Keratinocyte (primary cell): ENCODE measurements at regions not wholly inside any gene's neighbourhood (a gene's known extent, or its start where the extent isn't known, plus 50 kb on each side); places are given as distances from the start of the nearest gene placed in this dataset.

Experiments used
- DNase-seq: peaks from one replicate; pipeline ENCODE4 v3.0.0-alpha.2; 2011; ENCODE audit warnings: low read depth, missing footprints, low spot score
- FAIRE-seq: peaks from 2 replicates; lab custom pipeline; 2011; peaks lifted over from hg19 to GRCh38; lab: Jason Lieb, UNC
- H2AFZ ChIP-seq: 2 replicates; pipeline ENCODE4 v1.6.0; 2012; ENCODE audit warnings: low read length, control low read depth, inconsistent platforms; ENCODE audit not compliant: control insufficient read depth
- H3K27ac ChIP-seq: 2 replicates; pipeline ENCODE4 v1.5.1; 2011; ENCODE audit warnings: low read length; ENCODE audit not compliant: control insufficient read depth, insufficient read depth
- H3K27me3 ChIP-seq: 3 replicates; pipeline ENCODE4 v1.6.0; 2011; ENCODE audit warnings: low read length; ENCODE audit not compliant: control insufficient read depth, insufficient read depth; ENCODE audit errors: extremely low read depth
- H3K36me3 ChIP-seq, 2 experiments: 2 replicates in 1 of 2; 3 replicates in 1 of 2; pipeline ENCODE4 v1.5.1; 2011; ENCODE audit warnings: low read length in 2 of 2, mild to moderate bottlenecking in 1 of 2; ENCODE audit not compliant: control insufficient read depth in 2 of 2, insufficient read depth in 2 of 2; ENCODE audit errors: extremely low read depth in 1 of 2
- H3K4me1 ChIP-seq: 3 replicates; pipeline ENCODE4 v1.5.1; 2011; ENCODE audit warnings: low read length; ENCODE audit not compliant: control insufficient read depth, insufficient read depth; ENCODE audit errors: extremely low read depth
- H3K4me2 ChIP-seq: 3 replicates; pipeline ENCODE4 v1.6.0; 2011; ENCODE audit warnings: low read depth, low read length; ENCODE audit not compliant: control insufficient read depth, insufficient read depth; ENCODE audit errors: extremely low read depth
- H3K4me3 ChIP-seq, 3 experiments: fragments of 200-600 bp in 1 of 3; sonication (generic) in 1 of 3; 2 replicates in 2 of 3; 3 replicates in 1 of 3; pipeline ENCODE4 v1.5.1; 2011 to 2016; ENCODE audit warnings: low read length in 3 of 3, mild to moderate bottlenecking in 3 of 3, control low read depth in 2 of 3, inconsistent platforms in 1 of 3, low read depth in 1 of 3, mixed read lengths in 1 of 3, mixed run types in 1 of 3, moderate library complexity in 1 of 3; ENCODE audit not compliant: control insufficient read depth in 2 of 3, insufficient read depth in 2 of 3; ENCODE audit errors: extremely low read depth in 1 of 3
- H3K79me2 ChIP-seq: 2 replicates; pipeline ENCODE4 v1.6.0; 2012; ENCODE audit warnings: low read length; ENCODE audit not compliant: control insufficient read depth, insufficient read depth
- H3K9ac ChIP-seq: 3 replicates; pipeline ENCODE4 v1.6.0; 2011; ENCODE audit warnings: low read length; ENCODE audit not compliant: control insufficient read depth, insufficient read depth; ENCODE audit errors: extremely low read depth
- H3K9me1 ChIP-seq: 3 replicates; pipeline ENCODE4 v1.6.0; 2011; ENCODE audit warnings: low read length; ENCODE audit not compliant: control insufficient read depth, insufficient read depth; ENCODE audit errors: extremely low read depth
- H3K9me3 ChIP-seq: 2 replicates; pipeline ENCODE4 v1.5.1; 2012; ENCODE audit warnings: low read depth, low read length; ENCODE audit not compliant: control insufficient read depth
- H4K20me1 ChIP-seq: 3 replicates; pipeline ENCODE4 v1.6.0; 2011; ENCODE audit warnings: low read length; ENCODE audit not compliant: control insufficient read depth, insufficient read depth; ENCODE audit errors: extremely low read depth
- EZH2 ChIP-seq: IDR thresholded peaks from one replicate; pipeline ENCODE4 v1.6.1; 2012; ENCODE audit warnings: inconsistent platforms, mild to moderate bottlenecking, low read length, moderate library complexity
- dilution Hi-C: fragments of 300-500 bp; cut with MboI; formaldehyde crosslinking; loops from one replicate; pipeline ENCODE4 v1.7.0; 2020; ENCODE audit warnings: low sequenced_read_pairs; ENCODE audit not compliant: extremely low pct_ligation_motif_present
- TF ChIP-seq, protein P1 (sequence below), 3 experiments: IDR thresholded peaks in 1 of 3; conservative IDR thresholded peaks in 1 of 3; optimal IDR thresholded peaks in 1 of 3; 2 replicates in 2 of 3; 3 replicates in 1 of 3; pipeline versions ENCODE3 to v1.5.1; 2011; ENCODE audit warnings: low read length in 3 of 3, mild to moderate bottlenecking in 3 of 3, moderate library complexity in 2 of 3, control low read depth in 1 of 3, inconsistent platforms in 1 of 3; ENCODE audit not compliant: insufficient read depth in 2 of 3; ENCODE audit errors: extremely low read depth in 1 of 3

DNA sequence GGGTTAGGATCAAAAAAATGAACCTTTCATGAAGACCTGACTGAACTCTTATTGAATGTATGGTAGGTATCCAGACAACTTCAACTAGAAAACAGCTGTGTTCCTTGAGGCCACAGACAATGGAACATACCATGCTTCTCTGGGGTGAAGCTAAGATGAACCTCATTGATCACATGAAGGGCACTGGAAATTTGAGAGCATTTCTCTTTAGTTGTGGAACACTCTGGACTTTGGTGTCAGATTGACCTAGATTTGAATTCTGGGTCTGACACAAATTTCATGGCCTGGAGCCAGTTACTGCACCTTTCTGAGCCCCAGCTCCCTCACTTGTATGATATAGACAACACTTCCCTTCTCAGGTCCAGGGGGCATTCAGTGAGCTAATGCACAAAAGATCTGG lies 411.2 kb upstream of the ID2 start:
- DNase-seq (no peak), FAIRE-seq (no peak)
- TF ChIP-seq, protein P1, sequence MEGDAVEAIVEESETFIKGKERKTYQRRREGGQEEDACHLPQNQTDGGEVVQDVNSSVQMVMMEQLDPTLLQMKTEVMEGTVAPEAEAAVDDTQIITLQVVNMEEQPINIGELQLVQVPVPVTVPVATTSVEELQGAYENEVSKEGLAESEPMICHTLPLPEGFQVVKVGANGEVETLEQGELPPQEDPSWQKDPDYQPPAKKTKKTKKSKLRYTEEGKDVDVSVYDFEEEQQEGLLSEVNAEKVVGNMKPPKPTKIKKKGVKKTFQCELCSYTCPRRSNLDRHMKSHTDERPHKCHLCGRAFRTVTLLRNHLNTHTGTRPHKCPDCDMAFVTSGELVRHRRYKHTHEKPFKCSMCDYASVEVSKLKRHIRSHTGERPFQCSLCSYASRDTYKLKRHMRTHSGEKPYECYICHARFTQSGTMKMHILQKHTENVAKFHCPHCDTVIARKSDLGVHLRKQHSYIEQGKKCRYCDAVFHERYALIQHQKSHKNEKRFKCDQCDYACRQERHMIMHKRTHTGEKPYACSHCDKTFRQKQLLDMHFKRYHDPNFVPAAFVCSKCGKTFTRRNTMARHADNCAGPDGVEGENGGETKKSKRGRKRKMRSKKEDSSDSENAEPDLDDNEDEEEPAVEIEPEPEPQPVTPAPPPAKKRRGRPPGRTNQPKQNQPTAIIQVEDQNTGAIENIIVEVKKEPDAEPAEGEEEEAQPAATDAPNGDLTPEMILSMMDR (optimal IDR thresholded peaks at IDR 0.05 in 1 of 3, IDR thresholded peaks at IDR 0.05 in 1 of 3, conservative IDR thresholded peaks at IDR 0.05 in 1 of 3; ENCODE audit: extremely low read depth in 1 of 3, insufficient read depth in 2 of 3, low read length in 3 of 3): no peak
- TF ChIP-seq EZH2: no peak
- no peak overlapping the region for H3K9ac ChIP-seq
- H3K79me2 ChIP-seq: no peaks in the 10 kb centered on the region
- no peaks in the 10 kb centered on the region for H3K4me1 ChIP-seq
- no peaks in the 10 kb centered on the region for H3K36me3 ChIP-seq
- no peaks in the 10 kb centered on the region for H4K20me1 ChIP-seq
- H3K9me3 ChIP-seq: no peaks in the 10 kb centered on the region
- no peak overlapping the region for H3K4me2 ChIP-seq
- no peak overlapping the region for H2AFZ ChIP-seq
- H3K9me1 ChIP-seq: no peaks in the 10 kb centered on the region
- no peaks in the 10 kb centered on the region for H3K27me3 ChIP-seq
- no peak overlapping the region for H3K4me3 ChIP-seq
- H3K27ac ChIP-seq: no peak overlapping the region
- dilution Hi-C loops: no loop called here

DNA sequence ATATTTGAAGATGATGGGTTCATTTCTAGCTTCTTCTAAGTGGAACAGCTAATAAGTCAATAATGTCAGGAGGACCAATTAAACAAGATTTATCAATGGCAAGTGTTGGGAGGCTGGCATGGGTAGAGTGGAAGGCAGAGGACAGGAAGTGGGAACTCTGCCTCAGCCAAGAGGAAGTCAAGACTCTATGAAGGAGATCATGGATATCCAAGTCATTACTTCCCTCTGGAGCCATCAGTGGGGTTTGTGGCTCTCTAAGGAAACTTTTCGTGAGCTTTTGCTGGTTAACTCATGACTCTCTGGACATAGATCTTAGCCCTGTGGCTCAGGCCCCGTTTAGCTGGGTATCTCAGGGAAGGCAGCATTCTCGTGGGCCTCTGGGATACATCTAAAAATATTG lies 410.4 kb upstream of the ID2 start:
- dilution Hi-C loops: no loop called here
- no peak overlapping the region for H3K4me2 ChIP-seq
- FAIRE-seq (no peak), DNase-seq (no peak)
- no peak for TF ChIP-seq EZH2
- TF ChIP-seq, protein P1 (optimal IDR thresholded peaks at IDR 0.05 in 1 of 3, IDR thresholded peaks at IDR 0.05 in 1 of 3, conservative IDR thresholded peaks at IDR 0.05 in 1 of 3; ENCODE audit: extremely low read depth in 1 of 3, insufficient read depth in 2 of 3, low read length in 3 of 3): no peak
- H3K9ac ChIP-seq: no peak overlapping the region
- H2AFZ ChIP-seq: no peak overlapping the region
- H3K4me1 ChIP-seq: no peaks in the 10 kb centered on the region
- peaks cover under 1% of the 10 kb centered on the region for H3K27me3 ChIP-seq
- H3K9me1 ChIP-seq: no peaks in the 10 kb centered on the region
- H3K4me3 ChIP-seq: no peak overlapping the region
- no peaks in the 10 kb centered on the region for H4K20me1 ChIP-seq
- H3K79me2 ChIP-seq: no peaks in the 10 kb centered on the region
- H3K9me3 ChIP-seq: no peaks in the 10 kb centered on the region
- no peak overlapping the region for H3K27ac ChIP-seq
- no peaks in the 10 kb centered on the region for H3K36me3 ChIP-seq
